Panc1 (cell line): ENCODE measurements at regions not wholly inside any gene's neighbourhood (a gene's known extent, or its start where the extent isn't known, plus 50 kb on each side); places are given as distances from the start of the nearest gene placed in this dataset.

ENCODE experiments used
- ATAC-seq: fragments of 200-7000 bp; cut with Tn5 transposase; 2 replicates; pipeline ENCODE4 v1.9.1; 2020; ENCODE audit warnings: mild to moderate bottlenecking, moderate library complexity
- BruUV-seq: library from RNA; stranded (reverse); fragments of 400-500 nt; replicated peaks from 2 replicates; lab custom pipeline; 2021; lab: Mats Ljungman, UMichigan
- CTCF ChIA-PET: fragments of 300-600 bp; sonication (Branson Sonifier 250); formaldehyde crosslinking; loops from one replicate; lab custom pipeline; 2022; ENCODE audit warnings: antibody characterized with exemption; lab: Charles Lee
- POLR2A ChIA-PET: fragments of 300-600 bp; sonication (Branson Sonifier 250); formaldehyde crosslinking; loops from one replicate; lab custom pipeline; 2022; ENCODE audit warnings: antibody characterized with exemption; lab: Charles Lee
- DNase-seq: peaks from one replicate; pipeline ENCODE4 v3.0.0-alpha.2; 2010; ENCODE audit warnings: low read depth, low spot score
- H3K27ac ChIP-seq: 2 replicates; pipeline ENCODE4 v1.5.1; 2011; ENCODE audit warnings: mild to moderate bottlenecking, low read length, inconsistent platforms
- H3K27me3 ChIP-seq: fragments of 200-500 bp; sonication (Bioruptor generic); 2 replicates; pipeline ENCODE4 v1.6.0; 2014; ENCODE audit warnings: low read length, inconsistent platforms; ENCODE audit not compliant: control insufficient read depth, insufficient read depth
- H3K36me3 ChIP-seq: fragments of 200-500 bp; sonication (Bioruptor generic); 2 replicates; pipeline ENCODE4 v1.5.1; 2014; ENCODE audit warnings: inconsistent platforms, mild to moderate bottlenecking, low read length, moderate library complexity; ENCODE audit not compliant: control insufficient read depth, insufficient read depth
- H3K4me1 ChIP-seq: 2 replicates; pipeline ENCODE4 v1.5.1; 2011; ENCODE audit warnings: inconsistent platforms, mild to moderate bottlenecking, low read length, moderate library complexity; ENCODE audit not compliant: control insufficient read depth, insufficient read depth
- H3K4me3 ChIP-seq, 2 experiments: 2 replicates each; pipeline ENCODE4 v1.5.1; 2011 to 2012; ENCODE audit warnings: low read depth in 2 of 2, low read length in 2 of 2, mild to moderate bottlenecking in 2 of 2, inconsistent platforms in 1 of 2, moderate library complexity in 1 of 2
- H3K9me3 ChIP-seq: fragments of 200-500 bp; sonication (Bioruptor generic); 2 replicates; pipeline ENCODE4 v1.5.1; 2014; ENCODE audit warnings: low read depth, mild to moderate bottlenecking, inconsistent platforms, low read length, moderate library complexity; ENCODE audit not compliant: control insufficient read depth, insufficient read depth
- CTCF ChIP-seq: fragments of 450-650 bp; IDR thresholded peaks from 2 replicates; pipeline ENCODE4 v1.5.1; 2017; ENCODE audit warnings: mild to moderate bottlenecking
- POLR2AphosphoS5 ChIP-seq: IDR thresholded peaks from 2 replicates; pipeline ENCODE4 v1.6.1; 2012; ENCODE audit warnings: mild to moderate bottlenecking, low read depth, low read length, moderate library complexity
- REST ChIP-seq, 2 experiments: IDR thresholded peaks; 2 replicates each; pipeline ENCODE4 v1.6.1; 2011 to 2012; ENCODE audit warnings: low read depth in 2 of 2, control low read depth in 1 of 2, low read length in 1 of 2, mild to moderate bottlenecking in 1 of 2, moderate library complexity in 1 of 2; ENCODE audit not compliant: insufficient read depth in 1 of 2
- SIN3A ChIP-seq: IDR thresholded peaks from 2 replicates; pipeline ENCODE4 v1.6.1; 2012; ENCODE audit warnings: low read depth, mild to moderate bottlenecking, low read length, moderate library complexity, borderline replicate concordance; ENCODE audit not compliant: insufficient read depth
- TCF7L2 ChIP-seq: IDR thresholded peaks from 2 replicates; pipeline ENCODE4 v1.6.1; 2011; ENCODE audit warnings: mild to moderate bottlenecking, low read depth, low read length, inconsistent platforms
- in situ Hi-C: cut with HindIII; loops from 2 replicates; pipeline ENCODE4 v1.10.0; 2016; ENCODE audit warnings: low sequenced_read_pairs, low pct_unique_long_range_greater_than_20kb
- intact Hi-C: fragments of 100-400 bp; cut with micrococcal nuclease; formaldehyde crosslinking; loops from one replicate; pipeline ENCODE4 v1.10.0; 2022; ENCODE audit not compliant: unreplicated experiment

- no peaks in the 10 kb centered on the region for H3K36me3 ChIP-seq
- ChIA-PET POLR2A (no interaction called here), CTCF (interaction anchor here (0.7 kb wide), 1 partner anchor 404 kb away, joined by 3 read pairs; no protein-coding TSS in a partner anchor)
- intact Hi-C loops: no loop called here
- H3K4me1 ChIP-seq: no peaks in the 10 kb centered on the region
- TF ChIP-seq POLR2AphosphoS5: no peak
- no peak for TF ChIP-seq TCF7L2
- no peak for TF ChIP-seq REST (IDR thresholded peaks at IDR 0.05; ENCODE audit: insufficient read depth in 1 of 2, low read depth in 2 of 2, low read length in 1 of 2)
- no peak for TF ChIP-seq SIN3A
- TF ChIP-seq CTCF: peak; percentile 50; the same call in 1 of the 2 replicates
- ATAC-seq (no peak), DNase-seq (peak; percentile 22)
- no TSS peak for BruUV-seq
- no peak overlapping the region for H3K27ac ChIP-seq
- no peak overlapping the region for H3K4me3 ChIP-seq
- H3K27me3 ChIP-seq: no peaks in the 10 kb centered on the region
- in situ Hi-C loops: no loop called here
- H3K9me3 ChIP-seq: no peaks in the 10 kb centered on the region
Measured at GRCh38 chr13:65638572-65639168, 1591.5 kb downstream of the PCDH9 start.

- Histone ChIP-seq H3K4me1 (no peaks in the 10 kb centered on the region), H3K36me3 (no peaks in the 10 kb centered on the region), H3K9me3 (no peaks in the 10 kb centered on the region), H3K4me3 (no peak overlapping the region), H3K27ac (no peak overlapping the region), H3K27me3 (no peaks in the 10 kb centered on the region)
- TF ChIP-seq SIN3A: no peak
- no peak for TF ChIP-seq POLR2AphosphoS5
- no peak for TF ChIP-seq CTCF
- no peak for TF ChIP-seq TCF7L2
- TF ChIP-seq REST (IDR thresholded peaks at IDR 0.05; ENCODE audit: insufficient read depth in 1 of 2, low read depth in 2 of 2, low read length in 1 of 2): no peak
- ChIA-PET POLR2A (no interaction called here), CTCF (no interaction called here)
- no TSS peak for BruUV-seq
- in situ Hi-C loops: no loop called here
- no peak for DNase-seq
- intact Hi-C loops: no loop called here
- no peak for ATAC-seq
Measured at GRCh38 chr13:65633806-65634205, 1596.3 kb downstream of the PCDH9 start.
